HG03175 (cell line): ENCODE measurements at regions not wholly inside any gene's neighbourhood (a gene's known extent, or its start where the extent isn't known, plus 50 kb on each side); places are given as distances from the start of the nearest gene placed in this dataset.
"Not testable (repeated sequence)": the region's sequence is repeated elsewhere in the genome, so short reads cannot be mapped to it uniquely, and the experiment has no call there.

Source experiments
- ATAC-seq: cut with Tn5 transposase; IDR thresholded peaks from one replicate; pipeline ENCODE4 v1.9.1; 2021; ENCODE audit warnings: mild to moderate bottlenecking, moderate library complexity; ENCODE audit not compliant: unreplicated experiment

- no peak for ATAC-seq
These were observed 417.1 kb downstream of the SOCS6 start for GRCh38 chr18:70705831-70706416.

- no peak for ATAC-seq
These were observed 411.7 kb downstream of the SOCS6 start for GRCh38 chr18:70700496-70700895.

GRCh38 chr18:70698574-70698973 lies 409.7 kb downstream of the SOCS6 start:
- ATAC-seq = no peak

- ATAC-seq = no peak
These were observed 404.4 kb downstream of the SOCS6 start for GRCh38 chr18:70693246-70693645.

GRCh38 chr18:70689765-70690164 lies 400.9 kb downstream of the SOCS6 start:
- not testable (repeated sequence) for ATAC-seq

- no peak for ATAC-seq
These were observed 399.4 kb downstream of the SOCS6 start for GRCh38 chr18:70688286-70688685.

GRCh38 chr18:70684821-70685220 lies 396.0 kb downstream of the SOCS6 start:
- no peak for ATAC-seq

GRCh38 chr18:70683263-70683662 lies 394.4 kb downstream of the SOCS6 start:
- no peak for ATAC-seq

GRCh38 chr18:70674896-70675295 lies 386.1 kb downstream of the SOCS6 start:
- no peak for ATAC-seq

GRCh38 chr18:70673831-70674230 lies 385.0 kb downstream of the SOCS6 start:
- no peak for ATAC-seq

- no peak for ATAC-seq
These were observed 383.7 kb downstream of the SOCS6 start for GRCh38 chr18:70672581-70672980.

GRCh38 chr18:70671889-70672565 lies 383.2 kb downstream of the SOCS6 start:
- no peak for ATAC-seq

GRCh38 chr18:70666936-70667335 lies 378.1 kb downstream of the SOCS6 start:
- no peak for ATAC-seq

GRCh38 chr18:70663141-70663540 lies 374.3 kb downstream of the SOCS6 start:
- ATAC-seq = no peak

- no peak for ATAC-seq
These were observed 373.7 kb downstream of the SOCS6 start for GRCh38 chr18:70662588-70662987.

GRCh38 chr18:70659036-70659925 lies 370.4 kb downstream of the SOCS6 start:
- no peak for ATAC-seq

GRCh38 chr18:70653671-70654070 lies 364.8 kb downstream of the SOCS6 start:
- ATAC-seq = no peak

GRCh38 chr18:70650878-70651277 lies 362.0 kb downstream of the SOCS6 start:
- ATAC-seq = no peak

GRCh38 chr18:70649683-70650082 lies 360.8 kb downstream of the SOCS6 start:
- ATAC-seq = no peak

- no peak for ATAC-seq
These were observed 357.1 kb downstream of the SOCS6 start for GRCh38 chr18:70645971-70646370.

- no peak for ATAC-seq
These were observed 355.0 kb downstream of the SOCS6 start for GRCh38 chr18:70643812-70644211.
